Mucosa of descending colon (tissue), 3 donors: ENCODE measurements at regions not wholly inside any gene's neighbourhood (a gene's known extent, or its start where the extent isn't known, plus 50 kb on each side); places are given as distances from the start of the nearest gene placed in this dataset.
"Not testable (repeated sequence)": the region's sequence is repeated elsewhere in the genome, so short reads cannot be mapped to it uniquely, and the experiment has no call there.

Experiments
- ATAC-seq: fragments of 200-7000 bp; cut with Tn5 transposase; one replicate; pipeline ENCODE4 v1.9.1; 2020; ENCODE audit warnings: mild to moderate bottlenecking, moderate library complexity
- DNase-seq, 3 donors: peaks; one replicate each; pipeline ENCODE4 v3.0.0-alpha.2; 2020
- H3K36me3 ChIP-seq: fragments of 200-600 bp; one replicate; pipeline ENCODE4 v1.8.0; 2021; ENCODE audit warnings: low read depth, mild to moderate bottlenecking
- H3K4me1 ChIP-seq: fragments of 200-600 bp; one replicate; pipeline ENCODE4 v1.8.0; 2021; ENCODE audit warnings: low read depth, mild to moderate bottlenecking
- H3K4me3 ChIP-seq: fragments of 200-600 bp; one replicate; pipeline ENCODE4 v1.8.0; 2021; ENCODE audit warnings: mild to moderate bottlenecking
- H3K9me3 ChIP-seq: fragments of 200-600 bp; one replicate; pipeline ENCODE4 v1.8.0; 2021; ENCODE audit warnings: mild to moderate bottlenecking
- intact Hi-C, 2 donors: fragments of 100-400 bp; cut with DNase I in 1 of 2; cut with micrococcal nuclease in 1 of 2; formaldehyde crosslinking; loops; one replicate each; pipeline versions ENCODE4 v1.11.0 to v1.11.1; 2022; cut with DNase I, micrococcal nuclease
- TF ChIP-seq, protein P1 (sequence below): fragments of 200-600 bp; IDR thresholded peaks from one replicate; pipeline ENCODE4 v1.8.0; 2022; ENCODE audit warnings: antibody characterized with exemption, mild to moderate bottlenecking
- donor health status: DM: no; HTN: no; CAD: no; lungs with moderate emphysema.
- donor health status: DM: no; HTN: no; CAD: no.
- donor health status: DM: no; HTN: yes; CAD: no.

DNA sequence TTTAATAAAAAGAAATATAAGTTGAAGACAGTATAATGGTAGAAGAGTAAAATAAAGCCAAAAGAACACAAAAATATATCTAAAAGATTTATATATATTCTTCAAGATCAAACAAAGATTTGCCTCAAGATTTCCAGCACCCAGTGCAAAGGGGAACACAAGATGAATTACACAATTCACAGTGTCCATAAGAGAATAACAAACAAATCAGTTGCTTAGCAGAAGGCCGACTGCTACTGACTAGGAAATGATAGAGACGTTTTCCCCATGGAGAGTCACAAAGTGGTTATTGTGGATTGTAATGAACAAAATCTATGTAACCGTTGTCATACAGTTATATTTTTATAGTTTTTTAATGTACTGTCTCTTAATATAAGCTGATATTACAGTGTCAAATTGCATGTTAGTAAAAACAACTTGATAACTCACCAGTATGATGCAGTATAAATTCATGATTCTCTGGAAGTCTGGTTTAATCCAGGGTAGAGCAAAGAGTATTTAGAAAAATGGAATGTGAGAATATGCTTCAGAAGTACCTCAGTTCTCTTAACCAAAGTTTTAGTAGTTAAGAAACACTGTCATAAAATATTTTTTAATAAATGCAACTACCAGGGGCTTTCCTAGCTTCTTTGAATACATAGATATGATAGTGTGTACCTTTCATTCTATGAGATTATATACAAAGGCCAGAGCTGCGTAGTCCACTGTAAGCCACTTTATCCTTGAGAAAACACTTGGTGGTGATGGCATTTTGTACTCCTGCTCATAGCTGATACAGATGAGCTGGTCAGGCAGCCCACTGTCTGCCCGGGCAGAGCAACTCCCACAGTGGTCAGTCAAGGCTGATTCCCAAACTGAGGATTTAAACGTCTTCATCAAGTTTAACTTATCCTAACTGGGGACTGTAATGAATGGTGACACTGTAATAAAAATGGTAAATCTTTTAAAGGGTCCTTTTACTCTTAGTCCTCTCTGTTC lies 180.5 kb upstream of the DTNA start:
- H3K9me3 ChIP-seq, result no peaks in the 10 kb centered on the region
- DNase-seq (no peak), ATAC-seq (no peak)
- H3K36me3 ChIP-seq, result no peaks in the 10 kb centered on the region
- TF ChIP-seq, protein P1, sequence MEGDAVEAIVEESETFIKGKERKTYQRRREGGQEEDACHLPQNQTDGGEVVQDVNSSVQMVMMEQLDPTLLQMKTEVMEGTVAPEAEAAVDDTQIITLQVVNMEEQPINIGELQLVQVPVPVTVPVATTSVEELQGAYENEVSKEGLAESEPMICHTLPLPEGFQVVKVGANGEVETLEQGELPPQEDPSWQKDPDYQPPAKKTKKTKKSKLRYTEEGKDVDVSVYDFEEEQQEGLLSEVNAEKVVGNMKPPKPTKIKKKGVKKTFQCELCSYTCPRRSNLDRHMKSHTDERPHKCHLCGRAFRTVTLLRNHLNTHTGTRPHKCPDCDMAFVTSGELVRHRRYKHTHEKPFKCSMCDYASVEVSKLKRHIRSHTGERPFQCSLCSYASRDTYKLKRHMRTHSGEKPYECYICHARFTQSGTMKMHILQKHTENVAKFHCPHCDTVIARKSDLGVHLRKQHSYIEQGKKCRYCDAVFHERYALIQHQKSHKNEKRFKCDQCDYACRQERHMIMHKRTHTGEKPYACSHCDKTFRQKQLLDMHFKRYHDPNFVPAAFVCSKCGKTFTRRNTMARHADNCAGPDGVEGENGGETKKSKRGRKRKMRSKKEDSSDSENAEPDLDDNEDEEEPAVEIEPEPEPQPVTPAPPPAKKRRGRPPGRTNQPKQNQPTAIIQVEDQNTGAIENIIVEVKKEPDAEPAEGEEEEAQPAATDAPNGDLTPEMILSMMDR, result no peak
- H3K4me1 ChIP-seq, result no peaks in the 10 kb centered on the region
- intact Hi-C loops, result no loop called here
- no peak overlapping the region for H3K4me3 ChIP-seq

- DNase-seq, result no peak
- intact Hi-C loops, result no loop called here
- no peaks in the 10 kb centered on the region for H3K4me1 ChIP-seq
- no peak overlapping the region for H3K4me3 ChIP-seq
- no peak for ATAC-seq
- no peaks in the 10 kb centered on the region for H3K36me3 ChIP-seq
- TF ChIP-seq, protein P1, result no peak
- no peaks in the 10 kb centered on the region for H3K9me3 ChIP-seq
Measured at GRCh38 chr18:34531110-34531509, 179.0 kb upstream of the DTNA start.

DNA sequence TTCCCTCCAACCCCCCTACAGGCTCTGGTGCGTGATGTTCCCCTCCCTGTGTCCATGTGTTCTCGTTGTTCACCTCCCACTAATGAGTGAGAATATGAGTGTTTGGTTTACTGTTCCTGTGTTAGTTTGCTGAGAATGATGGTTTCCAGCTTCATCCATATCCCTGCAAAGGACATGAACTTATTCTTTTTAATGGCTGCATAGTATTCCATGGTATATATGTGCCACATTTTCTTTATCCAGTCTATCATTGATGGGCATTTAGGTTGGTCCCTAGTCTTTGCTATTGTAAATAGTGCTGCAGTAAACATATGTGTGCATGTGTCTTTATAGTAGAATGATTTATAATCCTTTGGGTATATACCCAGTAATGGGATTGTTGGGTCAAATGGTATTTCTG lies 175.5 kb upstream of the DTNA start:
- H3K4me1 ChIP-seq, H3K9me3 ChIP-seq, ATAC-seq, H3K4me3 ChIP-seq, H3K36me3 ChIP-seq, DNase-seq, intact Hi-C loops: not testable (repeated sequence)

GRCh38 chr18:34540897-34541296 lies 169.2 kb upstream of the DTNA start:
- H3K4me1 ChIP-seq, result no peaks in the 10 kb centered on the region
- H3K4me3 ChIP-seq, result no peak overlapping the region
- intact Hi-C loops, result no loop called here
- H3K9me3 ChIP-seq, result no peaks in the 10 kb centered on the region
- DNase-seq (no peak), ATAC-seq (no peak)
- TF ChIP-seq, protein P1, result no peak
- H3K36me3 ChIP-seq, result no peaks in the 10 kb centered on the region

- ATAC-seq (no peak), DNase-seq (no peak)
- Histone ChIP-seq H3K4me1 (no peaks in the 10 kb centered on the region), H3K4me3 (no peak overlapping the region), H3K36me3 (no peaks in the 10 kb centered on the region), H3K9me3 (no peaks in the 10 kb centered on the region)
- TF ChIP-seq, protein P1, result no peak
- intact Hi-C loops, result no loop called here
Measured at GRCh38 chr18:34542625-34543024, 167.5 kb upstream of the DTNA start.

GRCh38 chr18:34543356-34543755 lies 166.7 kb upstream of the DTNA start:
- Histone ChIP-seq H3K36me3 (no peaks in the 10 kb centered on the region), H3K4me1 (no peaks in the 10 kb centered on the region), H3K4me3 (no peak overlapping the region), H3K9me3 (no peaks in the 10 kb centered on the region)
- DNase-seq, result no peak
- intact Hi-C loops, result no loop called here
- TF ChIP-seq, protein P1, result no peak
- ATAC-seq, result no peak
